ENCODE measurements at regions not wholly inside any gene's neighbourhood (a gene's known extent, or its start where the extent isn't known, plus 50 kb on each side); places are given as distances from the start of the nearest gene placed in this dataset.

- DNase-seq, result no peak
Measured at GRCh38 chr22:47808886-47809620, 1046.6 kb downstream of the TBC1D22A start.

GRCh38 chr22:47808236-47808635, 1045.8 kb downstream of the TBC1D22A start:
- DNase-seq, result no peak

- no peak for DNase-seq
Measured at GRCh38 chr22:47807506-47807905, 1045.1 kb downstream of the TBC1D22A start.

GRCh38 chr22:47806894-47807293, 1044.4 kb downstream of the TBC1D22A start:
- DNase-seq, result no peak

GRCh38 chr22:47805394-47805935, 1043.0 kb downstream of the TBC1D22A start:
- no peak for DNase-seq

- DNase-seq, result no peak
Measured at GRCh38 chr22:47804281-47804680, 1041.8 kb downstream of the TBC1D22A start.

GRCh38 chr22:47802421-47802820, 1040.0 kb downstream of the TBC1D22A start:
- DNase-seq, result no peak

- DNase-seq, result no peak
Measured at GRCh38 chr22:47801541-47802245, 1039.2 kb downstream of the TBC1D22A start.

GRCh38 chr22:47798229-47798628, 1035.8 kb downstream of the TBC1D22A start:
- DNase-seq, result no peak

GRCh38 chr22:47797342-47797945, 1035.0 kb downstream of the TBC1D22A start:
- no peak for DNase-seq

- DNase-seq, result no peak
Measured at GRCh38 chr22:47796128-47796908, 1033.9 kb downstream of the TBC1D22A start.

- DNase-seq, result no peak
Measured at GRCh38 chr22:47795477-47796127, 1033.2 kb downstream of the TBC1D22A start.

GRCh38 chr22:47794851-47795250, 1032.4 kb downstream of the TBC1D22A start:
- DNase-seq, result no peak

GRCh38 chr22:47793304-47794101, 1031.1 kb downstream of the TBC1D22A start:
- DNase-seq, result no peak

- no peak for DNase-seq
Measured at GRCh38 chr22:47789171-47789570, 1026.7 kb downstream of the TBC1D22A start.

GRCh38 chr22:47788461-47788860, 1026.0 kb downstream of the TBC1D22A start:
- DNase-seq, result no peak

- no peak for DNase-seq
Measured at GRCh38 chr22:47787501-47788227, 1025.2 kb downstream of the TBC1D22A start.

- no peak for DNase-seq
Measured at GRCh38 chr22:47786650-47787290, 1024.3 kb downstream of the TBC1D22A start.

GRCh38 chr22:47784991-47785390, 1022.5 kb downstream of the TBC1D22A start:
- no peak for DNase-seq

- DNase-seq, result no peak
Measured at GRCh38 chr22:47784367-47784983, 1022.0 kb downstream of the TBC1D22A start.
